GM12878 (cell line): ENCODE measurements at regions not wholly inside any gene's neighbourhood (a gene's known extent, or its start where the extent isn't known, plus 50 kb on each side); places are given as distances from the start of the nearest gene placed in this dataset.

Experiments
- ATAC-seq: fragments of 200-7000 bp; cut with Tn5 transposase; 3 replicates; pipeline ENCODE4 v1.9.1; 2020; ENCODE audit warnings: mild to moderate bottlenecking, moderate library complexity
- BruUV-seq: library from RNA; stranded (reverse); fragments of 400-500 nt; replicated peaks from 2 replicates; lab custom pipeline; 2021; lab: Mats Ljungman, UMichigan
- CTCF ChIA-PET: fragments of 300-600 bp; sonication (Branson Sonifier 250); formaldehyde crosslinking; extraction: SDS; loops from one replicate; lab custom pipeline; 2021; ENCODE audit warnings: inconsistent platforms; lab: Yijun Ruan, JAX
- POLR2A ChIA-PET: fragments of 350-600 bp; formaldehyde crosslinking; extraction: SDS; loops from one replicate; lab custom pipeline; 2021; ENCODE audit warnings: inconsistent platforms; lab: Charles Lee
- RAD21 ChIA-PET: fragments of 300-600 bp; sonication (Branson Sonifier 250); formaldehyde crosslinking; loops from one replicate; lab custom pipeline; 2023; ENCODE audit warnings: antibody characterized with exemption; ENCODE audit not compliant: unreplicated experiment; lab: Charles Lee
- SMC1A ChIA-PET: fragments of 300-600 bp; sonication (Branson Sonifier 250); formaldehyde crosslinking; loops from one replicate; lab custom pipeline; 2023; ENCODE audit not compliant: unreplicated experiment, uncharacterized antibody; lab: Charles Lee
- DNase-seq: peaks from one replicate; pipeline ENCODE4 v3.0.0-alpha.2; 2011; ENCODE audit warnings: low read depth, low spot score
- FAIRE-seq: peaks from 3 replicates; lab custom pipeline; 2011; peaks lifted over from hg19 to GRCh38; lab: Jason Lieb, UNC
- H2AFZ ChIP-seq: 2 replicates; pipeline ENCODE4 v1.6.0; 2011; ENCODE audit warnings: low read depth, low read length, control low read depth; ENCODE audit not compliant: control insufficient read depth
- H3K27ac ChIP-seq: 2 replicates; pipeline ENCODE4 v1.5.1; 2011; ENCODE audit warnings: control low read depth; ENCODE audit not compliant: control insufficient read depth, insufficient read depth
- H3K27me3 ChIP-seq, 2 experiments: replicated peaks in 1 of 2; 2 replicates each; pipeline versions ENCODE4 v1.6.0 to v1.6.1; 2011; ENCODE audit warnings: low read length in 1 of 2; ENCODE audit not compliant: control insufficient read depth in 2 of 2, insufficient read depth in 2 of 2
- H3K36me3 ChIP-seq, 2 experiments: 2 replicates each; pipeline ENCODE4 v1.5.1; 2011; ENCODE audit warnings: low read length in 1 of 2; ENCODE audit not compliant: control insufficient read depth in 2 of 2, insufficient read depth in 2 of 2
- H3K4me1 ChIP-seq: 2 replicates; pipeline ENCODE4 v1.6.1; 2011; ENCODE audit warnings: mild to moderate bottlenecking, low read length, moderate library complexity, mixed read lengths; ENCODE audit not compliant: control insufficient read depth, insufficient read depth
- H3K4me2 ChIP-seq: 2 replicates; pipeline ENCODE4 v1.6.0; 2011; ENCODE audit warnings: control low read depth; ENCODE audit not compliant: control insufficient read depth, insufficient read depth
- H3K4me3 ChIP-seq: fragments of 200-600 bp; sonication (generic); 2 replicates; pipeline ENCODE4 v1.5.1; 2016
- H3K79me2 ChIP-seq: 2 replicates; pipeline ENCODE4 v1.6.0; 2011; ENCODE audit warnings: low read length; ENCODE audit not compliant: control insufficient read depth, insufficient read depth
- H3K9ac ChIP-seq: 2 replicates; pipeline ENCODE4 v1.8.0; 2011; ENCODE audit warnings: low read length, control low read depth, mixed read lengths; ENCODE audit not compliant: control insufficient read depth, insufficient read depth
- H3K9me3 ChIP-seq: replicated peaks from 3 replicates; pipeline ENCODE4 v1.5.1; 2011; ENCODE audit warnings: mild to moderate bottlenecking, low read length; ENCODE audit not compliant: control insufficient read depth, insufficient read depth
- H4K20me1 ChIP-seq: 2 replicates; pipeline ENCODE4 v1.6.0; 2011; ENCODE audit not compliant: control insufficient read depth, insufficient read depth
- FOS ChIP-seq: IDR thresholded peaks from 3 replicates; pipeline ENCODE4 v1.6.1; 2011; ENCODE audit warnings: borderline replicate concordance; ENCODE audit not compliant: insufficient read length; ENCODE audit errors: extremely low read depth
- IRF4 ChIP-seq: IDR thresholded peaks from 2 replicates; pipeline ENCODE4 v1.6.1; 2011; ENCODE audit warnings: low read depth, low read length
- MTA3 ChIP-seq: IDR thresholded peaks from 2 replicates; pipeline ENCODE4 v1.6.1; 2012; ENCODE audit warnings: low read length, inconsistent platforms, borderline replicate concordance
- RAD21 ChIP-seq: IDR thresholded peaks from 2 replicates; pipeline ENCODE4 v1.6.1; 2011; ENCODE audit warnings: mild to moderate bottlenecking, low read depth, low read length, moderate library complexity; ENCODE audit not compliant: insufficient read depth
- SIN3A ChIP-seq: IDR thresholded peaks from 2 replicates; pipeline ENCODE4 v1.6.1; 2012; ENCODE audit warnings: low read depth, low read length, improper control_type of control experiment
- WRNIP1 ChIP-seq: IDR thresholded peaks from 2 replicates; pipeline ENCODE4 v1.6.1; 2011; ENCODE audit warnings: low read depth, low read length, improper control_type of control experiment, borderline replicate concordance
- ZSCAN29 ChIP-seq: fragments of 450-650 bp; IDR thresholded peaks from 2 replicates; pipeline ENCODE4 v1.6.1; 2017; ENCODE audit warnings: mild to moderate bottlenecking, moderate library complexity
- WGBS: methylation state at CpG from one replicate; pipeline ENCODE4 v1.1.6; 2016; ENCODE audit warnings: low lambda C conversion rate; ENCODE audit not compliant: insufficient replicate concordance, insufficient coverage; ENCODE audit errors: missing lambda C conversion rate; 5-methylcytosine and 5-hydroxymethylcytosine counted together
- in situ Hi-C: fragments of 300-500 bp; cut with MboI; formaldehyde crosslinking; loops from 9 replicates; pipeline ENCODE4 v1.14.3; 2018; ENCODE audit warnings: mixed read lengths
- intact Hi-C: fragments of 100-400 bp; cut with micrococcal nuclease; formaldehyde crosslinking; loops from one replicate; pipeline ENCODE4 v1.14.2; 2022; ENCODE audit not compliant: unreplicated experiment
- TF ChIP-seq, protein P1 (sequence below): fragments of 450-650 bp; IDR thresholded peaks from 2 replicates; pipeline ENCODE4 v1.6.1; 2014; ENCODE audit warnings: mild to moderate bottlenecking
- TF ChIP-seq, protein P2 (sequence below): IDR thresholded peaks from 2 replicates; pipeline ENCODE4 v1.6.1; 2011; ENCODE audit warnings: mild to moderate bottlenecking, low read depth, low read length, moderate library complexity; ENCODE audit not compliant: insufficient replicate concordance
- TF ChIP-seq, protein P3 (sequence below): fragments of 450-650 bp; IDR thresholded peaks from 2 replicates; pipeline ENCODE4 v1.6.1; 2016; ENCODE audit warnings: mild to moderate bottlenecking
- TF ChIP-seq, protein P4 (sequence below): IDR thresholded peaks from 2 replicates; pipeline ENCODE4 v1.6.1; 2012; ENCODE audit warnings: mild to moderate bottlenecking, low read depth, low read length
- TF ChIP-seq, protein P5 (sequence below), 3 experiments: IDR thresholded peaks in 2 of 3; conservative IDR thresholded peaks in 1 of 3; 2 replicates each; pipeline ENCODE4 v1.5.1; 2011; ENCODE audit warnings: low read depth in 3 of 3, low read length in 3 of 3, mild to moderate bottlenecking in 3 of 3, control low read depth in 2 of 3, moderate library complexity in 2 of 3, inconsistent platforms in 1 of 3, mixed read lengths in 1 of 3; ENCODE audit not compliant: control insufficient read depth in 2 of 3, insufficient read depth in 1 of 3; ENCODE audit errors: extremely low read depth in 1 of 3

DNA sequence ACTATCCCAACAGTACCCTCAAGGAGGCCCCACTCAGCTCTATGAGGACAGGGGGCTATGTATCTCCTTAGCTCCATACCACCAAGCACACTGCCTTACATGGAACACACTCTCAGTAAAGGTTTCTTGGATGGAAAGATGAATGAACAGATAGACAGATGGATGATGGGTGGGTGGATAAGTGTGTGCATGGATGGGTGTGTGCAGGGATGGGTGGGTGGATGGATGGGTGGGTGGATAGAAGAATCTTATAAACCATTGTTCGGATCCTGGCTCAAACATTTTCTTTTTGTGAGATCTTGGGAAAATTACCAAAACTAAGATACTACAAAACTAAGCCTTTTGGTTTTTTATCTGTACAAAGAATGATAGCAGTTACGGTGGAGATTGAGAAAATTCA is 111.0 kb upstream of the NFIA start (continued):
- TF ChIP-seq IRF4 = no peak
- TF ChIP-seq, protein P1, sequence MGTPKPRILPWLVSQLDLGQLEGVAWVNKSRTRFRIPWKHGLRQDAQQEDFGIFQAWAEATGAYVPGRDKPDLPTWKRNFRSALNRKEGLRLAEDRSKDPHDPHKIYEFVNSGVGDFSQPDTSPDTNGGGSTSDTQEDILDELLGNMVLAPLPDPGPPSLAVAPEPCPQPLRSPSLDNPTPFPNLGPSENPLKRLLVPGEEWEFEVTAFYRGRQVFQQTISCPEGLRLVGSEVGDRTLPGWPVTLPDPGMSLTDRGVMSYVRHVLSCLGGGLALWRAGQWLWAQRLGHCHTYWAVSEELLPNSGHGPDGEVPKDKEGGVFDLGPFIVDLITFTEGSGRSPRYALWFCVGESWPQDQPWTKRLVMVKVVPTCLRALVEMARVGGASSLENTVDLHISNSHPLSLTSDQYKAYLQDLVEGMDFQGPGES = no peak
- TF ChIP-seq, protein P2, sequence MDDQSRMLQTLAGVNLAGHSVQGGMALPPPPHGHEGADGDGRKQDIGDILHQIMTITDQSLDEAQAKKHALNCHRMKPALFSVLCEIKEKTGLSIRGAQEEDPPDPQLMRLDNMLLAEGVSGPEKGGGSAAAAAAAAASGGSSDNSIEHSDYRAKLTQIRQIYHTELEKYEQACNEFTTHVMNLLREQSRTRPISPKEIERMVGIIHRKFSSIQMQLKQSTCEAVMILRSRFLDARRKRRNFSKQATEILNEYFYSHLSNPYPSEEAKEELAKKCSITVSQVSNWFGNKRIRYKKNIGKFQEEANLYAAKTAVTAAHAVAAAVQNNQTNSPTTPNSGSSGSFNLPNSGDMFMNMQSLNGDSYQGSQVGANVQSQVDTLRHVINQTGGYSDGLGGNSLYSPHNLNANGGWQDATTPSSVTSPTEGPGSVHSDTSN = no peak

DNA sequence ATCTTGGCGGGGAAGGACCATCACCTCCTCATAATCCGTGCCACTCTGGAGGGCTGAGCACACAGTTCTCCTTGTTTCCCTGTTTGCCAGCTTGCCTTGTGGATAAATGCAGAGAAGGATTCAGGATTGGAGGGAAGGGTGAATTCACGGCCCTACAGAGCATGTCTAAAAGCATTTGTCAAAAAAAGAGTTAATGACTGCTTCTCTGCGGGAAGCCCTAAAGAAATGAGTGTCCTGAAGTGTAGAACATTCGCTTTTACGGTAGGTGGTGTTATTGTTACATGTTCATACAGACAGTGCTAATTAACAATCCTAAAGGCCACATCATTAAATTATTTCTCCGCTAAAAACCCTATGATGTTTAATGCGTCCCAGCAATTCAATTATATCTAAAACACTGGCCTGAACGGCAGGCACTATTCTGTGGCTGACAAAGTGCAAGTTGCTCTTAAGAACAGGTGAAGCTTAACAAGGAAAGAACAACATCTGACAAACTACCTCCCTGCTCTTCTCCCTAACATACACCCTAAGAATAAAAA is 112.3 kb upstream of the NFIA start:
- Histone ChIP-seq H3K4me2 (no peak overlapping the region), H3K9me3 (peaks cover 5% of the 10 kb centered on the region; the same call in 2 of the 3 replicates), H4K20me1 (no peaks in the 10 kb centered on the region), H2AFZ (no peak overlapping the region), H3K9ac (no peak overlapping the region), H3K4me1 (no peaks in the 10 kb centered on the region), H3K4me3 (no peak overlapping the region), H3K36me3 (no peaks in the 10 kb centered on the region), H3K79me2 (no peaks in the 10 kb centered on the region), H3K27me3 (no peaks in the 10 kb centered on the region), H3K27ac (no peak overlapping the region)
- FAIRE-seq = no peak
- ATAC-seq = peak; percentile 51; the same call in 2 of the 3 replicates
- 27% methylated on average over 9 of the region's 9 CpGs for WGBS
- ChIA-PET SMC1A (interaction anchor here (1.1 kb wide), 1 partner anchor 67 kb away, joined by 3 read pairs; no protein-coding TSS in a partner anchor), CTCF (interaction anchor here (1.4 kb wide), 1 partner anchor 618 kb away, joined by 4 read pairs; no protein-coding TSS in a partner anchor), RAD21 (no interaction called here), POLR2A (no interaction called here)
- BruUV-seq = no TSS peak
- intact Hi-C loops = loop anchor here (1.0 to 10.0 kb wide), 4 partner anchors 375 to 675 kb away; no protein-coding TSS in a partner anchor
- no peak for DNase-seq
- in situ Hi-C loops = loop anchor here (10.0 kb wide), 1 partner anchor 485 kb away; no protein-coding TSS in a partner anchor
- TF ChIP-seq MTA3 (no peak), RAD21 (peak; percentile 39; the same call in 1 of the 2 replicates), ZSCAN29 (no peak), FOS (no peak), SIN3A (no peak), WRNIP1 (no peak)
- TF ChIP-seq, protein P3, sequence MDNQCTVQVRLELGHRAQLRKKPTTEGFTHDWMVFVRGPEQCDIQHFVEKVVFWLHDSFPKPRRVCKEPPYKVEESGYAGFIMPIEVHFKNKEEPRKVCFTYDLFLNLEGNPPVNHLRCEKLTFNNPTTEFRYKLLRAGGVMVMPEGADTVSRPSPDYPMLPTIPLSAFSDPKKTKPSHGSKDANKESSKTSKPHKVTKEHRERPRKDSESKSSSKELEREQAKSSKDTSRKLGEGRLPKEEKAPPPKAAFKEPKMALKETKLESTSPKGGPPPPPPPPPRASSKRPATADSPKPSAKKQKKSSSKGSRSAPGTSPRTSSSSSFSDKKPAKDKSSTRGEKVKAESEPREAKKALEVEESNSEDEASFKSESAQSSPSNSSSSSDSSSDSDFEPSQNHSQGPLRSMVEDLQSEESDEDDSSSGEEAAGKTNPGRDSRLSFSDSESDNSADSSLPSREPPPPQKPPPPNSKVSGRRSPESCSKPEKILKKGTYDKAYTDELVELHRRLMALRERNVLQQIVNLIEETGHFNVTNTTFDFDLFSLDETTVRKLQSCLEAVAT = no peak
- TF ChIP-seq, protein P4, sequence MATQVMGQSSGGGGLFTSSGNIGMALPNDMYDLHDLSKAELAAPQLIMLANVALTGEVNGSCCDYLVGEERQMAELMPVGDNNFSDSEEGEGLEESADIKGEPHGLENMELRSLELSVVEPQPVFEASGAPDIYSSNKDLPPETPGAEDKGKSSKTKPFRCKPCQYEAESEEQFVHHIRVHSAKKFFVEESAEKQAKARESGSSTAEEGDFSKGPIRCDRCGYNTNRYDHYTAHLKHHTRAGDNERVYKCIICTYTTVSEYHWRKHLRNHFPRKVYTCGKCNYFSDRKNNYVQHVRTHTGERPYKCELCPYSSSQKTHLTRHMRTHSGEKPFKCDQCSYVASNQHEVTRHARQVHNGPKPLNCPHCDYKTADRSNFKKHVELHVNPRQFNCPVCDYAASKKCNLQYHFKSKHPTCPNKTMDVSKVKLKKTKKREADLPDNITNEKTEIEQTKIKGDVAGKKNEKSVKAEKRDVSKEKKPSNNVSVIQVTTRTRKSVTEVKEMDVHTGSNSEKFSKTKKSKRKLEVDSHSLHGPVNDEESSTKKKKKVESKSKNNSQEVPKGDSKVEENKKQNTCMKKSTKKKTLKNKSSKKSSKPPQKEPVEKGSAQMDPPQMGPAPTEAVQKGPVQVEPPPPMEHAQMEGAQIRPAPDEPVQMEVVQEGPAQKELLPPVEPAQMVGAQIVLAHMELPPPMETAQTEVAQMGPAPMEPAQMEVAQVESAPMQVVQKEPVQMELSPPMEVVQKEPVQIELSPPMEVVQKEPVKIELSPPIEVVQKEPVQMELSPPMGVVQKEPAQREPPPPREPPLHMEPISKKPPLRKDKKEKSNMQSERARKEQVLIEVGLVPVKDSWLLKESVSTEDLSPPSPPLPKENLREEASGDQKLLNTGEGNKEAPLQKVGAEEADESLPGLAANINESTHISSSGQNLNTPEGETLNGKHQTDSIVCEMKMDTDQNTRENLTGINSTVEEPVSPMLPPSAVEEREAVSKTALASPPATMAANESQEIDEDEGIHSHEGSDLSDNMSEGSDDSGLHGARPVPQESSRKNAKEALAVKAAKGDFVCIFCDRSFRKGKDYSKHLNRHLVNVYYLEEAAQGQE = no peak
- TF ChIP-seq, protein P5, sequence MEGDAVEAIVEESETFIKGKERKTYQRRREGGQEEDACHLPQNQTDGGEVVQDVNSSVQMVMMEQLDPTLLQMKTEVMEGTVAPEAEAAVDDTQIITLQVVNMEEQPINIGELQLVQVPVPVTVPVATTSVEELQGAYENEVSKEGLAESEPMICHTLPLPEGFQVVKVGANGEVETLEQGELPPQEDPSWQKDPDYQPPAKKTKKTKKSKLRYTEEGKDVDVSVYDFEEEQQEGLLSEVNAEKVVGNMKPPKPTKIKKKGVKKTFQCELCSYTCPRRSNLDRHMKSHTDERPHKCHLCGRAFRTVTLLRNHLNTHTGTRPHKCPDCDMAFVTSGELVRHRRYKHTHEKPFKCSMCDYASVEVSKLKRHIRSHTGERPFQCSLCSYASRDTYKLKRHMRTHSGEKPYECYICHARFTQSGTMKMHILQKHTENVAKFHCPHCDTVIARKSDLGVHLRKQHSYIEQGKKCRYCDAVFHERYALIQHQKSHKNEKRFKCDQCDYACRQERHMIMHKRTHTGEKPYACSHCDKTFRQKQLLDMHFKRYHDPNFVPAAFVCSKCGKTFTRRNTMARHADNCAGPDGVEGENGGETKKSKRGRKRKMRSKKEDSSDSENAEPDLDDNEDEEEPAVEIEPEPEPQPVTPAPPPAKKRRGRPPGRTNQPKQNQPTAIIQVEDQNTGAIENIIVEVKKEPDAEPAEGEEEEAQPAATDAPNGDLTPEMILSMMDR (IDR thresholded peaks at IDR 0.05 in 2 of 3, conservative IDR thresholded peaks at IDR 0.05 in 1 of 3; ENCODE audit: control insufficient read depth in 2 of 3, extremely low read depth in 1 of 3, insufficient read depth in 1 of 3, low read depth in 3 of 3, low read length in 3 of 3) = peak in 1 of 3 experiments; percentile 37; a peak in 1 of 6 replicates
